ENCODE measurements at regions not wholly inside any gene's neighbourhood (a gene's known extent, or its start where the extent isn't known, plus 50 kb on each side); places are given as distances from the start of the nearest gene placed in this dataset.

- TF ChIP-seq TAF1 (IDR thresholded peaks at IDR 0.05; ENCODE audit: low read depth, low read length) (no peak), POLR2A (IDR thresholded peaks at IDR 0.05; ENCODE audit: low read depth, low read length) (no peak)
These were observed 336.7 kb upstream of the CNTNAP5 start for GRCh38 chr2:123688231-123688940.

Measured in GM12891 (cell line).